GM10266 (cell line): ENCODE measurements at regions not wholly inside any gene's neighbourhood (a gene's known extent, or its start where the extent isn't known, plus 50 kb on each side); places are given as distances from the start of the nearest gene placed in this dataset.

Source experiments
- DNase-seq: peaks from one replicate; pipeline ENCODE4 v3.0.0; 2012; ENCODE audit errors: extremely low spot score
- TF ChIP-seq, protein P1 (sequence below): IDR thresholded peaks from 2 replicates; pipeline ENCODE4 v1.5.1; 2012; ENCODE audit warnings: mild to moderate bottlenecking, low read depth; ENCODE audit not compliant: control insufficient read depth, insufficient read depth; ENCODE audit errors: missing control alignments

DNA sequence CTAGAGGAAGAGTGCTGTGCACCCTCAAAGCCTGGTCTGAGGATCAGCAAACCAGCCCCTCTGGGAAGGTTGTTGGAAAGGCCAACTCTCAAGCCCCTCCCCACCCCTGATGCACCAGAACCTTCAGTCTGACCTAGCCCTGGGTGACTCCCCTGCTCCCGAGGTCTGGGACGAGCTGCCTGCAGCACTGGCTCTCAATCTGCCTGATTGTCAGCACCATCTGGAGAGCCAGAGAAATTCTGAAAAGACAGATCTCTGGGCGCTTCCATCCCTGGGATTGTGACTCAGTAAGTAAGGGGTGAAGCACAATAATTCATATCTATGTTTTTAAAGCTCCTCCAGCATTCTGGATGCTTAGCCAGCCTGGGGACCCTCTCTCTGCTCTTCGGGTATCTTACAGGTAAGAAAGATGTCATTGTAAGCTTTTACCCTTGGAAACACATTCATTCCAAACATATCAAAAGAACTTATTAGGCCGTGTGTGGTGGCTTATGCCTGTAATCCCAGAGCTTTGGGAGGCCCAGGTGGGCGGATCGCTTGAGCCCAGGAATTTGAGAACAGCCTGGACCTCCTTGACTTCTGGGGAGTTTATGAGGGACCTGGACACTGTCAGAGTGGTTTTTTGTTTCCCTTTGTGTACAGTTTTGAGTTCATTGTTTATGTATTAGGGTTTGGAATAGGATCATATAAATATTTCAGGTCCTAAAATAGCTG is 147.5 kb downstream of the KCNJ12 start:
- TF ChIP-seq, protein P1, sequence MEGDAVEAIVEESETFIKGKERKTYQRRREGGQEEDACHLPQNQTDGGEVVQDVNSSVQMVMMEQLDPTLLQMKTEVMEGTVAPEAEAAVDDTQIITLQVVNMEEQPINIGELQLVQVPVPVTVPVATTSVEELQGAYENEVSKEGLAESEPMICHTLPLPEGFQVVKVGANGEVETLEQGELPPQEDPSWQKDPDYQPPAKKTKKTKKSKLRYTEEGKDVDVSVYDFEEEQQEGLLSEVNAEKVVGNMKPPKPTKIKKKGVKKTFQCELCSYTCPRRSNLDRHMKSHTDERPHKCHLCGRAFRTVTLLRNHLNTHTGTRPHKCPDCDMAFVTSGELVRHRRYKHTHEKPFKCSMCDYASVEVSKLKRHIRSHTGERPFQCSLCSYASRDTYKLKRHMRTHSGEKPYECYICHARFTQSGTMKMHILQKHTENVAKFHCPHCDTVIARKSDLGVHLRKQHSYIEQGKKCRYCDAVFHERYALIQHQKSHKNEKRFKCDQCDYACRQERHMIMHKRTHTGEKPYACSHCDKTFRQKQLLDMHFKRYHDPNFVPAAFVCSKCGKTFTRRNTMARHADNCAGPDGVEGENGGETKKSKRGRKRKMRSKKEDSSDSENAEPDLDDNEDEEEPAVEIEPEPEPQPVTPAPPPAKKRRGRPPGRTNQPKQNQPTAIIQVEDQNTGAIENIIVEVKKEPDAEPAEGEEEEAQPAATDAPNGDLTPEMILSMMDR, result no peak
- no peak for DNase-seq

DNA sequence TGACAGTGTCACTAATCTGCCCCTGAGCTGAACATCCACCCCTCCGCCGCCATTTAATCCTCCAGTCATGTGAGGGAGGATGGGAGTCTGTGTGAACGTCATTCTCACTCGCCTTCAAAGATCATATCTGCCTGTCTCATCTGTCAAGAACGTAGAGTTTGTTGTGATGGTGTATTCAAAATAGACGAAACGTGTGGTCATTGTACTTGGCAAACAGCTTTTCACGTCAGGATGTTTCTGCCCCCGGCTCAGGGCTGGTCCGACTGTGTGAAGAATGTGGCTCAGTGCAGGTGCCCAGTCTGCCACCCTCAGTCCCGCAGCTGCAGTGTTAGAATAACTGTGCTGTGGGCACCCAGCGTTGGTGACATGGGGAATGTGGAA is 148.0 kb downstream of the KCNJ12 start:
- TF ChIP-seq, protein P1, result no peak
- DNase-seq, result no peak

DNA sequence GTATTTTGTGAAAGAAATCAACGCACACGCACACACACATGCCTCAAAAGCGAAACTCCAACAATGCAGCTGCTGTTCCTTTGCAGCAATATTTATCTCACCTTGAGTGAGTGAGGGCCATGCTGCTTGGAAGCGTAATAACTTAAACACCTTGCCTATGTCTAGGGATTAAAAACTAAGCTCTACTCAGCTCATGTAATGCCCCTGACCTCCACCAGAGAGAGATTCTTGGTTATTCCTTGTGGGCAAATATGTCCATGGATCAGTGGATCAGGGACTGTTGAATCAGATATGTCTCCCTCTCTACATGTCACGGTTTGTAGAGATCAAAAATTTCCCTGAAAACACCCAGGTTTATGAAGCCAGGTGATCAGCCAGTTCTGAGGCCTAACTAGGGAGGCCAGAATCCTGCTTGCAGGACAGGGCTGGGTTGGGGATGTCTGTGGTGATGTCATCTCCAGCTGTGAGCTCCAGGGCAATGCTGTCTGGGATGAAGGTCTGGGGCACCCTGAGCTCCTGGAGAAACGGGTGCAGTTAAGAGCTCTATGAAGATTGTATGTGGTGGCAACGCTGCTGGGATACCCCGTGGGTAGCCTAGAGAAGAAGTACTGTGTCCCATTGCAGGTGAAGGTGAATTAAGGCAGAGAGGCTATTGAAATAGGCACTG is 149.4 kb downstream of the KCNJ12 start:
- DNase-seq, result no peak
- TF ChIP-seq, protein P1, result no peak

- TF ChIP-seq, protein P1, result no peak
- DNase-seq, result no peak
Observed at GRCh38 chr17:21528031-21528695, 152.0 kb downstream of the KCNJ12 start.

GRCh38 chr17:21530311-21530710 is 154.2 kb downstream of the KCNJ12 start:
- DNase-seq, result no peak
- TF ChIP-seq, protein P1, result no peak

GRCh38 chr17:21530841-21531240 is 154.7 kb downstream of the KCNJ12 start:
- TF ChIP-seq, protein P1, result no peak
- no peak for DNase-seq
